ENCODE measurements at regions not wholly inside any gene's neighbourhood (a gene's known extent, or its start where the extent isn't known, plus 50 kb on each side); places are given as distances from the start of the nearest gene placed in this dataset.

DNA sequence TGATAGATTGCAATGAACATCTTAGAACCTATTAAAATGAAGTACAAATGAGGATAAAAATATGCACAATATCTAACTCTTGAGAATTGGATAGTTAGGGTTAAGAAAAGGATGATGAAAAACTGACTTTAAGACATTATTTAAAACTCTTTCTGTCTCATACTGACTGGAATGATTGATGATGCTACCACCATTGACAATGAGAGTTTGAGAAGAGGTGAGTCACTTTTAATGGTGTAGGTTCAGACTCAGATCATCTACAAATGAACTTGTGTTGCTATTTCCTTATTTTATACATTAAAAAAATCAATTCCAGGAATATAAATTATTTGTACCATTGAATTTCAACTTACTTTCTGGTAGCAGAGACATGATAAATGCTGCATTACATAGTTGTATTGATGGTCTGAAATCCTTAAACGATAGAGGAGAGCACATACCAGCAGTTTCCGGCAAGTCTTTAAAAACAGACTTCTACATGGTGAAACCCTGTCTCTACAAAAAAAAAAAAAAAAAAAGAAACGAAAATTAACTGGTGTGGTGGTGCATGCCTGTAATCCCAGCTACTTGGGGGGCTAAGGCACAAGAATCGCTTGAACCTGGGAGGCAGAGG, 409.0 kb downstream of the OTOL1 start:
- H3K36me3 ChIP-seq (ENCODE audit: control insufficient read depth, insufficient read depth, low read length): no peaks in the 10 kb centered on the region
- DNase-seq (ENCODE audit: low read depth): no peak
- TF ChIP-seq, protein P1, sequence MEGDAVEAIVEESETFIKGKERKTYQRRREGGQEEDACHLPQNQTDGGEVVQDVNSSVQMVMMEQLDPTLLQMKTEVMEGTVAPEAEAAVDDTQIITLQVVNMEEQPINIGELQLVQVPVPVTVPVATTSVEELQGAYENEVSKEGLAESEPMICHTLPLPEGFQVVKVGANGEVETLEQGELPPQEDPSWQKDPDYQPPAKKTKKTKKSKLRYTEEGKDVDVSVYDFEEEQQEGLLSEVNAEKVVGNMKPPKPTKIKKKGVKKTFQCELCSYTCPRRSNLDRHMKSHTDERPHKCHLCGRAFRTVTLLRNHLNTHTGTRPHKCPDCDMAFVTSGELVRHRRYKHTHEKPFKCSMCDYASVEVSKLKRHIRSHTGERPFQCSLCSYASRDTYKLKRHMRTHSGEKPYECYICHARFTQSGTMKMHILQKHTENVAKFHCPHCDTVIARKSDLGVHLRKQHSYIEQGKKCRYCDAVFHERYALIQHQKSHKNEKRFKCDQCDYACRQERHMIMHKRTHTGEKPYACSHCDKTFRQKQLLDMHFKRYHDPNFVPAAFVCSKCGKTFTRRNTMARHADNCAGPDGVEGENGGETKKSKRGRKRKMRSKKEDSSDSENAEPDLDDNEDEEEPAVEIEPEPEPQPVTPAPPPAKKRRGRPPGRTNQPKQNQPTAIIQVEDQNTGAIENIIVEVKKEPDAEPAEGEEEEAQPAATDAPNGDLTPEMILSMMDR (IDR thresholded peaks at IDR 0.05; ENCODE audit: insufficient read depth, low read length, poor library complexity, severe bottlenecking): no peak
- no peak overlapping the region for H3K4me3 ChIP-seq (ENCODE audit: low read depth, low read length)
- no peaks in the 10 kb centered on the region for H3K27me3 ChIP-seq (ENCODE audit: control insufficient read depth, insufficient read depth, low read length)

DNA sequence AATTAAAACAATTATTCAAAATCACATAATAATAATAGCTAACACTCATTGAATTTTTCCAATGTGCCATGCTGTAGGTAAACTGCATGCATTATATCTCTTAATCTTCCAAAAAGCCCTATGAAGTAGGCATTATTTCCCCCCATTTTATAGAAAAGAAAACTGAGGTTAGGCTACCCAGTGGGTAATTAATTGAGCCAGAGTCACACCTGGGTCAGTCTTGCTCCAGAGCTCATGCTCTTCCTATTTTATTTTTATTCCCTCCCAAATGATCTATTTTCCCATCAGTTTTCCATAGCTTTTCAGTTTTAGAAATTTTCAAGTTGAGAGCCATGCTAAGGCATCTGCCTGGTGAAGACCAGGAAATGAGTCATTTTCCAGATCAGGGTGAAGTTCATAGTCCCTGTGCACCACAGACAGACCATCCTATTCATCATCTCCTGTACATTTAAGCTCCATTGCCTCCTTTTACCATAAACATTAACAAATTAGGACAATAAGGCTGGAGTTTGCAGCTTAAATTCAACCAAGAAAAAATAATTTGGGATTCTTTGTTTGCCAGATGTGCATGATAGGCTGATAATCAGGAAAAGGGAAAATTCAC, 417.3 kb downstream of the OTOL1 start:
- Histone ChIP-seq H3K4me3 (ENCODE audit: low read depth, low read length) (no peak overlapping the region), H3K27me3 (ENCODE audit: control insufficient read depth, insufficient read depth, low read length) (no peaks in the 10 kb centered on the region), H3K36me3 (ENCODE audit: control insufficient read depth, insufficient read depth, low read length) (no peaks in the 10 kb centered on the region)
- peak; percentile 50 for DNase-seq (ENCODE audit: low read depth)
- TF ChIP-seq, protein P1 (IDR thresholded peaks at IDR 0.05; ENCODE audit: insufficient read depth, low read length, poor library complexity, severe bottlenecking): no peak

DNA sequence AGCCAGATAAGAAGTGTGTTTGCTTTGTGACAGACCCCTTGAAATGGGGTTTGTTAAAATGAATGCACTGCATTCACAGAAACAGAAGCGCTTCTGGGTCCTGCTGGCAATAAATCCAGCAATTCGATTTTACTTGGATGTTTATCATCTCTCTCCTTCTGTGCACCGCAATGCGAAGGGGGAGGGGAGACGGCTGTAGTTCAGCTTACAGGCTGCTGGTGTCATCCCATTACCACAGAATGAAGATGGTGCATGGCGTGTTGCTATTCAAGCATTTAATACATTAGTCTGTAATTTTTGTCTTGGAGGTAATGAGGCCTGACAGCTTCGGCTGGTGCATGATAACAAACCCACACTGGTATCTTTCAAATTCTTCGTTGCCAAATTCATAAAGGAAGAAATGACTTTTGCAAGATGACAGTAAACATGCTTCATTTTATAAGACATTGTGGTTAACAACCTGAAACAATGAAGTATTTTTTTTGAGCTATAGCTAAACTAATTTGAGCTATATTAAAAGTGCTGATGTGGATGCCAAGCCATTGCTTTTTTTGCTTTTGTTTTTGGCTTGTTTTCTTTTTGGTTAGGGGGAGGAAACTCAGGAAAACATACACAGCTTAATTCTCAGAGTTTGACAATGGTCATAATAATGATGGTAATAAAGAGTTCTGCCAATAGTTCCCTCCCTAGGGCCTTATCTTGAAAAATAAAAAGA, 418.3 kb downstream of the OTOL1 start:
- no peaks in the 10 kb centered on the region for H3K36me3 ChIP-seq (ENCODE audit: control insufficient read depth, insufficient read depth, low read length)
- no peaks in the 10 kb centered on the region for H3K27me3 ChIP-seq (ENCODE audit: control insufficient read depth, insufficient read depth, low read length)
- TF ChIP-seq, protein P1 (IDR thresholded peaks at IDR 0.05; ENCODE audit: insufficient read depth, low read length, poor library complexity, severe bottlenecking): peak; percentile 59
- DNase-seq (ENCODE audit: low read depth): peak; percentile 41
- no peak overlapping the region for H3K4me3 ChIP-seq (ENCODE audit: low read depth, low read length)

DNA sequence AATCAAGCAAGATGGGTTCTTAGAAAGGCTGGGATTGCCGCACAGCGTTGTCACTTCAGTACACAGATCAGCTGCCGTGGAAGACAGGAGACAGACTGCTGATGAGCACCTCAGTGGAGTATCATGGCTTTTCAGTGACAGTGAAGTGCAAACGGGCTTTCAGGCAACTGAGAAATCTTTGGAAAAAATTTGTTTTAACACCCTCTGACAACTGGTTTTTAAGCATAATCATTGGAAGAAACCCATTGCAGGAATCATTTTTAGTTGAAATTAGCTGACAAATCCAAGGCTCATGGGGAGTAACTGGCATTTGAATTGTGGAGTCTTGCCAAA, 418.8 kb downstream of the OTOL1 start:
- H3K36me3 ChIP-seq (ENCODE audit: control insufficient read depth, insufficient read depth, low read length): no peaks in the 10 kb centered on the region
- no peak overlapping the region for H3K4me3 ChIP-seq (ENCODE audit: low read depth, low read length)
- TF ChIP-seq, protein P1 (IDR thresholded peaks at IDR 0.05; ENCODE audit: insufficient read depth, low read length, poor library complexity, severe bottlenecking): no peak

DNA sequence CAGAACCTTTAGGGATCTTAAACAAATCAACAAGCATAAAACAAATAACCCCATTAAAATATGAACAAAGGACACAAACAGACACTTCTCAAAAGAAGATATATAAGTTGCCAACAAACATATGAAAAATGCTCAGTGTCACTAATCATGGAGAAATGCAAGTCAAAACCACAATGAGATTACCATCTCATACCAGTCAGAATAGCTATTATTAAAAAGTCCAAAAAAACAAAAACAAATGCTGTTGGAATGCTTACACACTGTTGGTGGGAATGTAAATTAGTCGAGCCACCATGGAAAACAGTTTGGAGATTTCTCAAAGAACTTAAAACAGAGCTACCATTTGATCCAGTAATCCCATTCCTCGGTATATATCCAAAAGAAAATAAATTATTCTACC, 423.6 kb downstream of the OTOL1 start:
- no peak for DNase-seq (ENCODE audit: low read depth)
- TF ChIP-seq, protein P1 (IDR thresholded peaks at IDR 0.05; ENCODE audit: insufficient read depth, low read length, poor library complexity, severe bottlenecking): no peak

More for the DNA sequence above, 418.8 kb downstream of the OTOL1 start:
- no peaks in the 10 kb centered on the region for H3K27me3 ChIP-seq (ENCODE audit: control insufficient read depth, insufficient read depth, low read length)
- DNase-seq (ENCODE audit: low read depth): no peak

More for the DNA sequence above, 423.6 kb downstream of the OTOL1 start:
- Histone ChIP-seq H3K4me3 (ENCODE audit: low read depth, low read length) (no peak overlapping the region), H3K27me3 (ENCODE audit: control insufficient read depth, insufficient read depth, low read length) (no peaks in the 10 kb centered on the region), H3K36me3 (ENCODE audit: control insufficient read depth, insufficient read depth, low read length) (no peaks in the 10 kb centered on the region)
